ENCODE measurements at regions not wholly inside any gene's neighbourhood (a gene's known extent, or its start where the extent isn't known, plus 50 kb on each side); places are given as distances from the start of the nearest gene placed in this dataset.
A peak's percentile ranks its signal among the peaks of the same experiment; 100 is the strongest.

DNA sequence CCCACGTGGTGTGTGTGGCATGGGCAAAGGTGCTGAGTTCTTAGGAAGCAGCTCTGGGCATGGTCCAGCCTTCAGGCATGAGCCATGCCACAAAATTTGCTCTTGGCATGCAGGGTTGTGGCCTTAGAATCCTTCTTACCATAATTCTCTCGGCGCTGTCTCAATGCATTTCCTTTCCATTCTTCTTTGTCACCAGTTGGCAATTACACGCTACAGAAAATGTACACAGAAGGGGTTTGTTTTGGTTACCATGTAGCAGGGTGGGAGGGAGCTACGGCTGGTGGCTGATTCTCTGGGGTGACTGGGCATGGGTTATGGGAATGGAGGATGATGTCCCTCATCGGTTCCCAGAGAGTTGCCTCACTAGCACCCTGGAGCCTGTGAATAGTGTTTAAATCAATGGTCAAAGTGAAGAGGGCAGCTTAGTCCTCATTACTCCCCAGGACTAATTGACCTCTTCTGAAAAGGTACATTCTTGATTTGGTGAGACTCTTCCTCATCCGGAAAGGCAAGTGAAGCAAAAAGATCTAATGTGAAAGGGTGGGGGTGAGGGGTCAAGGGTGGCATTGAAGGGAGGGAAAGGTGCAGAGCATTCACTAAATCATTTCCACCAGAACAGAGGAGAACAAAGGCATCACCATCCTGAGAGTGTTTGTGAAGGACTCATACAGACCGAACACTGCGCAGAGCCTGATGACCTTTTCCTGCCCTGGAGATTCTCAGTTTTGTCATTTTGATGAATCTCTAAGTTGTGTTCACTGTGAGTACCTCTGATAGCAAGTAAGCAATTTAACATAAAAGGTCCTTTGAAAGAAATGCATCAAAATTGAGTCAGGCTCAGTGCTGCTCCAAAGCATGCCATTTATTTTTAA lies 199.8 kb upstream of the SFRP2 start:
- DNase-seq (ENCODE audit: low read depth), result peak; percentile 59

DNA sequence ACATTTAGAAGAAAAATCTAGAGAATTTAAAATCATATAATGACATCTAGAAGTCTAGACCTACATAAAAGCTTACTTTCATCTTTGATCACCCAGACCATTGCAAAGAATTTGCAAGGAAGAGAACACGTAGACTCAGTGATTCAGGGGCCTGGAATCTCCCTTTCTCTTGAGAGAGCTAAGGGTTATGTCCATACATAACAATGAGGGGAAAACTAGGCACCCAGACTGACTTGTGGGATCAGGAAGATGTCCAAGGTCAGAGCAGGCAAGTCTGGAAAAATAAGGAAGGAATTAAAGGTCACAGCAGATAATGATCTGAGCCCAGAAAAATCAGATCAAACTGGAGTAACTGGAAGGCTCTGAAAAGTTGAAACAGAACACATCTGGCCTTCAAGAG lies 198.4 kb upstream of the SFRP2 start:
- peak; percentile 94 for DNase-seq (ENCODE audit: low read depth)

DNA sequence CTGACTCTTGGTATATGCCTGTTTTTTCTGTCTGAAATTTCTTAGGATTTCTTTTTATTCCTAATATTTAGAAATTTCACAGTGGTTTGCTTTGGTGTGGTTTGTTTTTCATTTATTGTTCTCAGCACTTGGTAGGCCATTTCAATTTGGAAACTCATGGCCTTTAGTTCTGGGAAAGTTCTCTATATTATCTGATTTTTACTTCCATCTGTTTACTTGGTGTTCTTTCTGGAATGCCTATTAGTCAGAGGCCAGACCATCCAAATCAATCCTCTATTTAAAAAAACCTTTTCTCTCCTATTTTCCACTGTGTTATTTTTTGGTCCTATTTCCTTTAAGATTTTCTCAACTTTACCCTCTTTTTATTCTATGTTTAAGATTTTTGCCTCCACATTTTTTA lies 188.1 kb upstream of the SFRP2 start:
- no peak for DNase-seq (ENCODE audit: low read depth)

DNA sequence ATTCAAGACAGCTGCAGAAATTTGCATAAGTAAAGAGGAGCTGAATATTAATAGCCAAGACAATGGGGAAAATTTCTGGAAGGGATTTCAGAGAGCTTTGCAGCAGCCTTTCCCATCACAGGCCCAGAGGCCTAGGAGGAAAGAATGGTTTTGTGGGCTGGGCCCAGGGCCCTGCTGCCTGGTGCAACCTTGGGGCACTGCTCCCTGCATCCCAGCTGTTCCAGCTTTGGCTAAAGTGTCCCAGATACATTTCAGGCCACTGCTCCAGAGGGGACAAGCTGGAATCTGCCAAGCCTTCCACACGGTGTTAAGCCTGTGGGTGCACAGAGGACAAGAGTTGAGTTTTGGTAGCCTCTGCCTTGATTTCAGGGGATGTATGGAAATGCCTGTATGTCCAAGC lies 185.6 kb upstream of the SFRP2 start:
- DNase-seq (ENCODE audit: low read depth), result no peak

- DNase-seq (ENCODE audit: low read depth), result no peak
Observed at GRCh38 chr4:153973942-153974341, 185.1 kb upstream of the SFRP2 start.

GRCh38 chr4:153971899-153972298 lies 183.0 kb upstream of the SFRP2 start:
- DNase-seq (ENCODE audit: low read depth), result no peak

- no peak for DNase-seq (ENCODE audit: low read depth)
Observed at GRCh38 chr4:153970169-153970568, 181.3 kb upstream of the SFRP2 start.

DNA sequence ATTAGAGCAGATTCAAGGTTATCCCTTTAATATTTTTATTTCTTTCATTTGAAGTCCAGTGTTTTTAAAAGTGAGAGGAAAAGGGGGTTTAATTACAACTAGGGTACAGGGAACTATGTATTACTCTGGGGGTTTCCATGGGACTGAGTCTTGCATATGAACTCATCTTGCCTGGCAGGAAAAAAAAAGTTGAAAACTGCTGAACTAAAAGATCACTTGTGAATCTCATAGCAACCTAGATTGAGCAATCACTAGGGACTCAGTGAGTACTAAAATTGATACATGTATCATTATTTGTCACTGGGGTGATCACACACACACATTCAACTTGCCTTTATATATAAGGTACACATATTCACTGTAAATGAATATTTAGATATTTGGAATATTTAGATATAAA lies 180.7 kb upstream of the SFRP2 start:
- DNase-seq (ENCODE audit: low read depth), result no peak

- no peak for DNase-seq (ENCODE audit: low read depth)
Observed at GRCh38 chr4:153966641-153967040, 177.8 kb upstream of the SFRP2 start.

DNA sequence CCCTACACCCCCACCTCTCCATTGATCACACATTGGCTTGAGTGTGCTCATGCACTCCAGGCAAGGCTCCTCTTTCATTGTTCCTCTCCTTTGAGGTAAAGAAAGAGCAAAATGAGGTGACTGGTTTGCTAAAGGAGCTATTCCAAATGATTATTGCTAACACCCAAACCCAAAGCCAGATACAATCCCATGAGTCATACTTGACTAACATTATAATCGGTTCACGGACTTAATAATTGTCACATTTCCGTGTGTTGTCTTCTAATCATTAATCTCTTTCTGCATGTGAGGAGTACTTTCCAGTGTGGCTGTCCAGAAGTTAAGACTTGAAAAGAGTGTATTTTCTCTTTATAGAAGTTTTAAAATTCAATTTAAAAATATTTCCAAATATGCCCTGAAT lies 174.3 kb upstream of the SFRP2 start:
- no peak for DNase-seq (ENCODE audit: low read depth)

DNA sequence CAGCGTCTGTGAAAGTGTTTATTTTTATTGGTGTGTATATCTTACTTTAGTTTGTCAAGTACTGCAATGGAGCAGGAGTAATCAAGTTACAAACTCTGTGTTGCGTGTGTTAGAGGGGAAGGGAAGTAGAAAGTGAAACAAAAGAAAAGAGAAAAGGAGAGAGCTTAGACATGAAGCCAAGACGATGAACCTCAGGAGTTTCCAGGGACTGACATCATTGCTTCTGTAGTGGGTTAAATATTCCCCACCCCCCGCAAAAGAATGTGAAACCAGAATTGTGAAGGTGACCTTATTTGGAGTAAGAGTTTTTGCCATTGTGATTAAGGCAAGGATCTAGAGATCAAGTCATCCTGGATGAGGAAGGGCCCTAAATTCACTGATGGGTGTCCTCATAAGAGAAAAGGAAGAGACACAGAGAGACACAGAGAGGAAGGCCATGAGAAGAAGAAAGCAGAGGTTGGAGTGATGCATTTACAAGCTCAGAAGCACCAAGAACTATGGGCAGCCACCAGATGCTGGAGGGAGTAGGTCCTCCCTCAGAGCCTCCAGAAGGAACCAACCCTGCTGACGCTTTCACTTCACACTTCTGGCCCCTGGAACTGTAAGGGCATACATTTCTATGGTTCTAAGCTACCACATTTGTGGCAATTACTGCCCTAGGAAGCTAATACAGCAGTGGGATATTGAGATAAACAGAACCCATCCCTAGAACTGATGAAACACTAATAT lies 173.6 kb upstream of the SFRP2 start:
- DNase-seq (ENCODE audit: low read depth), result no peak

GRCh38 chr4:153955327-153955726 lies 166.4 kb upstream of the SFRP2 start:
- no peak for DNase-seq (ENCODE audit: low read depth)

GRCh38 chr4:153954654-153955053 lies 165.8 kb upstream of the SFRP2 start:
- DNase-seq (ENCODE audit: low read depth), result no peak

DNA sequence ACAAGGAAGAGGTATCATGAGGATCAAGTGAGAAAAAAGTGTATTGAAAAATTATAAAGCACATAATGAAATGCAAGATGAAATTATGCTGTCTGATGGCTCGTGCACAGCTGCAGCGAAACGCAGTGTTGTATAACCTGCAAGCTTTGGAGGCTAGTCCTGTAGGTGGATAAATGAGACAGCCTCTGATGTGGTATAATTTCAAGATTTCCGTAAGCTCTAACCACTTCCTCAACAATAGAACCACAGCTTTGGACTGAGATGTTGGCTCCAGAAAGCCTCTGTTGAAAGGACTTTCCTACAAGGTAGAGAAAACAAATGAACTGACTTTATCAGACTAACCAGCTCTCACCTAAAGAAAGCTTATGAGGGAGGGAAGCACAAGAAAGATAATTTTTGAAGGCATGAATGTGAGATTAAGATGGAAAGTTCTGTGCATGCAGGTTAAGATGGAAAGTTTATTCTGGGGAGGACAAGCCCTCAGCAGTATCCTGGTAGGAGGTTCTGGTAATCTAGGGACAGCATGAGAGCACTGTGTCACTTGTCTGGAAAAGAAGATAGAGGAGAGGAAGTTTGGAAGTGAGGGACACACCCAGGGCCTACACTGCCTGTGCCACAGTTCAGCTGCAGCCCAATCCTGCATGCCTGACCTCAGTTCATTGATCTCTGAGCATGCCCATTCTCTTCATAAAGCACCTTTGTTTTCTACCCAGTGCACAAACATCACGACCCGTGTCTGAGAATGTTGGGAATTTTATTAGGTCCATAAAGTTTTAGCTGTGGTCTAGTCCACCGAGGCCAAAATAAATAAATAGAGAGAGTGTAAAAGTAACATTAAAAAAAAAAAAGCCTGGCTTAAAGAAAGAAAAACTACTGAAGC lies 161.5 kb upstream of the SFRP2 start:
- DNase-seq (ENCODE audit: low read depth), result no peak

- DNase-seq (ENCODE audit: low read depth), result no peak
Observed at GRCh38 chr4:153948041-153948440, 159.2 kb upstream of the SFRP2 start.

GRCh38 chr4:153947124-153947523 lies 158.2 kb upstream of the SFRP2 start:
- DNase-seq (ENCODE audit: low read depth), result no peak

- DNase-seq (ENCODE audit: low read depth), result no peak
Observed at GRCh38 chr4:153945704-153946103, 156.8 kb upstream of the SFRP2 start.

DNA sequence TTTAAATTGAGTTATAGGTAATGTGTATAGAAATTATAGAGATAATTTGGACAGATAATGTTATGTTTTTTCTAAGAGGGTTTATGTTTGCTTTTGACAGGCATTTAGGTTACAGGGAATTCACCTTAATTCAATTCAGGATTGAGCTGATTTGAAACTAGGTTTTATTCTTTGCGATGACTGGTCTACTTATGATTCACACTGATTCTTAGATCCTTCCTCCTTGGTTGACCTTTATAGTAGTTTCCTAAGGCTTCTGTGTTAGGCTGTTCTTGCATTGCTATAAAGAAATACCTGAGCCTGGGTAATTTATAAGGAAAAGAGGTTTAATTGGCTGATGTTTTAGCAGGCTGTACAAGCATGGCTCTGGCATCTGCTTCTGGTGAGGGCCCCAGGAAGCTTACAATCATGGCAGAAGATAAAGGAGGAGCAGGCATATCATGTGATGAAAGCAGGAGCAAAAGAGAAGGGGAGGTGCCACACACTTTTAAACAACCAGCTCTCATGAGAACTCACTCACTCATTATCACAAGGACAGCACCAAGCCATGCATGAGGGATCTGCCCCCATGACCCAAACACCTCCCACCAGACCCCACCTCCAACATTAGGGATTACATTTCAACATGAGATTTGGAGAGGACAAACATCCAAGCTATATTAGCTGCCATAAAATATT lies 155.0 kb upstream of the SFRP2 start:
- DNase-seq (ENCODE audit: low read depth), result no peak

DNA sequence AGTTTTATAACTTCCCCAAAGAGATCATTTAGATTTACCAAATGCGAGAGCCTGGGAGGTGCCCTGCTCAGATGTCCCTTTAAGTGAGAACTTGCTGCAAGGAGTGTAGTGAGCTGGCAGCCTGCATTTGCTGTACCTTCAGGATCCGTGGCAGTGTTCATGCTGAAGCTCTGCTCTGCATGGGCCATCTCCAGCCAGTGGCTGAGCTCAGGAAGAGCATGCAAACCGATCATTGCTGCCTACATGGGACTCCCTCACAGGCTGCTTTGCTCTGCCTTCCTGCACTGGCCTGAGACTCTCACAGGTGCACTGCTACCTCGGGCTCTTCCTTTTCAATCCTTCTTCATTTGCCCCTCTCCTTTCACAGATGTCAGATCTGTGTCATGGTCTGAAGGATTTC lies 152.0 kb upstream of the SFRP2 start:
- no peak for DNase-seq (ENCODE audit: low read depth)

- DNase-seq (ENCODE audit: low read depth), result no peak
Observed at GRCh38 chr4:153939570-153939969, 150.7 kb upstream of the SFRP2 start.

GRCh38 chr4:153938994-153939393 lies 150.1 kb upstream of the SFRP2 start:
- DNase-seq (ENCODE audit: low read depth), result no peak

DNA sequence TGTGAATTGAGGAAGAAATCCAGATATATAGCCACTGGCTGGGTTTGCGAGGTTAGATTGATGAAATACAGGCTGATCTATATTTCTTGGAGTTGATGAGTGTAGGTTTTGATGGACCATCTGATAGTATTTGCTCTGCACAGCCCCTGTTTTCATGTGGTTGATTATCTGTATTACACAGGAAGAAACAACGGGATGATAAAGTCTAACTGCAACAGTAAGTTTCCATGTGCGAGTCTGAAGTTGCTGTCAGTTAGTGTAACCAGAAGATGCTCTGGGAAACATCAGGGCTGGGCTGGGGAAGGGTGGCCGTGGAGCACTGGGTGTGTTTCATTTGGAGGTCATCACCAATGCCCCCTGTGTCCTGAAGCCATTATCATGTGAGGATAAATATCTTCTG lies 148.4 kb upstream of the SFRP2 start:
- no peak for DNase-seq (ENCODE audit: low read depth)

All from GM04503 (cell line).